Left colon (tissue), 2 donors: ENCODE measurements at regions not wholly inside any gene's neighbourhood (a gene's known extent, or its start where the extent isn't known, plus 50 kb on each side); places are given as distances from the start of the nearest gene placed in this dataset.

Source experiments
- ATAC-seq: fragments of 200-7000 bp; cut with Tn5 transposase; one replicate; pipeline ENCODE4 v1.9.1; 2020; ENCODE audit warnings: mild to moderate bottlenecking, moderate library complexity
- DNase-seq, 2 donors: peaks; one replicate each; pipeline ENCODE4 v3.0.0-alpha.2; 2020
- intact Hi-C, 2 donors: fragments of 100-400 bp; cut with DNase I in 1 of 2; cut with micrococcal nuclease in 1 of 2; formaldehyde crosslinking; loops; one replicate each; pipeline versions ENCODE4 v1.11.2 to v1.14.0; 2022; cut with DNase I, micrococcal nuclease
- donor health status: DM: no; HTN: no; CAD: no.
- donor health status: DM: yes; HTN: yes; CAD: no.

- ATAC-seq: no peak
- peak in 1 of 2 donors; percentile 5 for DNase-seq
- intact Hi-C loops: no loop called here
Measured at GRCh38 chr22:49019737-49020713, 807.6 kb downstream of the BRD1 start.

GRCh38 chr22:49018601-49019000, 809.1 kb downstream of the BRD1 start:
- intact Hi-C loops: no loop called here
- no peak for DNase-seq
- ATAC-seq: no peak

- no peak for DNase-seq
- no peak for ATAC-seq
- intact Hi-C loops: no loop called here
Measured at GRCh38 chr22:49017482-49018329, 810.0 kb downstream of the BRD1 start.

DNA sequence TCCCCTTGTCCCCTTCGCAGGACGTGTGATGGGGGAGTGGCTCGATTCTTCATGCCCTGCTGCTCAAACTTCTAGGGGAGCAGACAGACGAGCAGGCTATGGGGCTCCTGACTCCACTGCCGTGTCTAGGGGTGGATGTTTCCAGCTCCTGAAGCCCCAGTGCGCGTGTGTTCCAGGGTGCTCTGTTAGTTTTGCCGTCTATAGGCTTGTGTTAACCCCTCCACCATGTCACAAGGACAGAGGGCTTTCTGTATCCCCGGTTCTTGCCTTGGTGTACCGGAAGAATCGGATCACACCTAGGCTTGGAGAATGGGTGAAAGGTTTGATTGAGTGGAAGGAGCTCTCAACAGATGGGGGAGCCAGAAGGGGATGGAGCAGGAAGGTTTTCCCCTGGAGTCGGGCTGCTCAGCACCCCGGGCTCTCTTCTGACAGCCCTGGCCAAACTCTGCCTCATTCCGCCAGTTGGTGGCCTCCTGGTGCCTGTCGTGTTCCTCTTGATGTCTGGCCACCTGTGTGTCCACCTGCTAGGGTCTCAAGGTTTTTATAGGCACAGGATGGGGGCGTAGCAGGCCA, 810.7 kb downstream of the BRD1 start:
- intact Hi-C loops: no loop called here
- ATAC-seq (no peak), DNase-seq (no peak)

GRCh38 chr22:49015993-49016908, 811.4 kb downstream of the BRD1 start:
- ATAC-seq: no peak
- no peak for DNase-seq
- intact Hi-C loops: no loop called here

GRCh38 chr22:49015459-49015858, 812.2 kb downstream of the BRD1 start:
- intact Hi-C loops: no loop called here
- no peak for ATAC-seq
- DNase-seq: no peak

DNA sequence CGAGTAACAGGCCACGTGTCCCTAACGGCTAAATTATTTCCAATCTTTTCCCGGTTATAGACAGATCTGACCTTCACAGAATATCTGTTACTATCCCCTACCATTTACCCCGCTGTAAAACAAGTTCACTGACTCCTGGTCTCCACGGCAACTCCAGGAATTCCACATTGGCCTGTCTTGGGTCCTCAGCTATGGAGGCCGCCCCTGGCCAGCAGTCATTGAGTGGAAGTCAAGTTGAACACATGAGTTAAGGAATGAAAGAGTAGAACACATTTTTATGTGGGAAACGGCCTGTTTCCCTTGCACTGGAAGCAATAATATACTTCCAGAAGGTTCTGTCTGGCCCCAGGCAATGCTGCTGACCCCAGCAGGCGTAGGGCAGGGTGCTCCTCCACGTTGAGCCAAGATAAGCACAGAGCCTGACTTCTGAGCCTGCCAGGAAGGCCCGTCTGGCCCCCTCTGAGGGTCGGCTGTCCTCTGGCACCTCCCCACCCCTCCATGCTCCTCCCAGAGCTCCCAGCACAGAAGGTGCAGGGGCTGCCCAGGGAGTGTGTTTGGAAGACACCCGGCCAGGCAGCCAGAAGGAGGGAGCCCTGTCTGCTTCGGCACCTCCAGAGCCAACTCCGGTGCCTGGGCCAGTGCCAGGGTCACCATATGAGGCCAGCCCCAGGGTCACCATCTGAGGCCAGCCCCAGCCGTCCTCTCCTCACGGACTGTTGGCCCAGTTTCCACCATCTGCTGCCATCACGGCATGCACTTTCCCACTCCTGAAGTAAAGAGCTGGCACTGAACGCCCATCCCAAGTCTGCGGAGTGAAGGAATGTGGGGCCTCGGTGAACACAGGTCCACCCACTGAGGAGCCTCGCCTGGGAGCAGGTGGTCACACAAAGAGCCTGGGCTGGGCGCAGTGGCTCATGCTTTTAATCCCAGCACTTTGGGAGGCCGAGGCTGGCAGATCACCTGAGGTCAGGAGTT, 813.2 kb downstream of the BRD1 start:
- ATAC-seq (no peak), DNase-seq (no peak)
- intact Hi-C loops: no loop called here

DNA sequence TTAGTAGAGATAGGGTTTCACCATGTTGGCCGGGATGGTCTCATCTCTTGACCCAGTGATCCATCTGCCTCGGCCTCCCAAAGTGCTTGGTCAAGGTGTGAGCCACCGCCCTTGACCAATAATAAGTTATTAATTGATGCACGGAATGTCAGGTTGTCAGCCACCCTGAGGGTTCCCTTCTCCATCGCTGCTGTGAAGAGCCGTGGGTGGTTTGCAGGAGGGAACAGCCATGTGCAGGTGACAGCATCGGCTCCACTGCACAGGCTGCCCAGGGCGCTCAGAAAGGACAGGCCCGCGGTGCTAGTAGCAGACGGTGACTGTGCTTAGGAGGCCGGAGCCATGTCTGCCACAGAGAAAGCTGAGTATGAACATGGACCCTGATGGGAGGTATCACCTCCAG, 814.0 kb downstream of the BRD1 start:
- intact Hi-C loops: no loop called here
- ATAC-seq (no peak), DNase-seq (no peak)

DNA sequence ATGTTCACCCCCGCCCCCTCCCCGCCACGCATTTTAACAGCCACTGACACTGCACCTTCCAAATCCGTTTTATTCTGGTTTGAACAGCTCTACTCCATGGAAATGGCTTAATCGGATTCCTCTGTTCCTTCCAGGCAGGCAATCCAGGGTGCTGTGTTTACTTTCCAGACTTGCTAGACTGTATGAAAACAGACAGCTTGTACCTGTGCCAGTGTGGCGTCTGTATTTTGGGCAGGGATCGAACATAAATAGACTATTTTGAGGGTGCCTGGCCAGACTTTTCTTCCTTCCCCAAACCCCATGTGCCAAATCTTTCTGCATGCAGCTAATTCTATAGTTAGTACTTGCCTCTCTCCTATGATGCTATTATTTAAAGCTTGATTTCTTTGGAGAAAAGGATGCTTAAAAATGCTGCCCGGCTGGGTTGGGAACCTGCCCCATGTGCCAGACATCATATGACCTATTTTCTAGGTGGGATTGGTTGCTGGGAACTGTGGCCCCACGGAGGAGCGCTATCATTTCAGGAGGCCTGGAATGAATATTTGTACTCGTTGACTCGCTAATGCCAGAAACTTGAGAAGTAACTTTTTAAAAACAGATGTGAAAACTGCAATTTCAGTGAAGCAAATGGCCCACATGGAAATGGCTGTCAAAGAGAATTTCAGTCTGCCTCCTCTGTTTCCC, 814.8 kb downstream of the BRD1 start:
- no peak for DNase-seq
- ATAC-seq: no peak
- intact Hi-C loops: no loop called here

DNA sequence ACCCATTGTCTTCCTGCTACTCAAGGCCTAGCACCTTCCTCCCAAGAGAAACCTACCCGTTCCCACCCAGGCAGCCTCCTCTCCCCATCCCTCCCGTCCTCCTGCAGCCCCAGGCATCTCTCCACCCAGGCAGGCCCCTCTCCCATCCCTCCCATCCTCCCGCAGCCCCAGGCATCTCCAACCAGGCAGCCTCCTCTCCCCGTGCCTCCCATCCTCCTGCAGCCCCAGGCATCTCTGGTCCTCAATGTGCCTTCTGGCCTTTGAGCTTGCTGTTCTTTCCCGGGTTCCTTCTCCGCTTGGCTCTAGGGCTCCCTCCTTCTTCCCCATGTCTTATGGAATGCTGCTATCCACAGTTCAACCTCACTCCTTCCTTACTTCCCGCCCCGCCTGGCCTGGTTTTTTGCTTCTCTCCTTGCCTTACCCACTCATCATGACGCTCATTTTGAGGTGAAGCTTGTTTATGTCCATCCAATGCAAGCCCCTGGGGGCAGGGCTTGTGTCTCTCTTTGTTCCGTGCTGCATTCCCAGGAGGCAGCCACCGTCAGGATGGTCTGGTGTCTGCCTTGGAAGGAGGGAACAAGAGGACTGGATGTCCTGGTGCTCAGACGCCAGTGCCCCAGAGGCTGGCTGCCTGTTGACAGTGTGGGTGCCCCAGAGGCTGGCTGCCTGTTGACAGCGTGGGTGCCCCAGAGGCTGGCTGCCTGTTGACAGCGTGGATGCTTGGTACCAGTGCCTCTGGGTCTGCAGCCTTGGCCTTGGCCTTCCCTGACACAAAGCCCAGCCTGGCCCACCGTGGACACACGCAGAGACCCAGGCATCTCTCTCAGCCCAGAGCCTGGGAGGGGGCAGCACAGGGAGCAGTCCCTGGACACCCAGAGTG, 815.7 kb downstream of the BRD1 start:
- ATAC-seq (no peak), DNase-seq (no peak)
- intact Hi-C loops: no loop called here

GRCh38 chr22:49011379-49011768, 816.3 kb downstream of the BRD1 start:
- intact Hi-C loops: no loop called here
- ATAC-seq: no peak
- DNase-seq: no peak

- DNase-seq: no peak
- intact Hi-C loops: no loop called here
- ATAC-seq: no peak
Measured at GRCh38 chr22:49010901-49011300, 816.8 kb downstream of the BRD1 start.

DNA sequence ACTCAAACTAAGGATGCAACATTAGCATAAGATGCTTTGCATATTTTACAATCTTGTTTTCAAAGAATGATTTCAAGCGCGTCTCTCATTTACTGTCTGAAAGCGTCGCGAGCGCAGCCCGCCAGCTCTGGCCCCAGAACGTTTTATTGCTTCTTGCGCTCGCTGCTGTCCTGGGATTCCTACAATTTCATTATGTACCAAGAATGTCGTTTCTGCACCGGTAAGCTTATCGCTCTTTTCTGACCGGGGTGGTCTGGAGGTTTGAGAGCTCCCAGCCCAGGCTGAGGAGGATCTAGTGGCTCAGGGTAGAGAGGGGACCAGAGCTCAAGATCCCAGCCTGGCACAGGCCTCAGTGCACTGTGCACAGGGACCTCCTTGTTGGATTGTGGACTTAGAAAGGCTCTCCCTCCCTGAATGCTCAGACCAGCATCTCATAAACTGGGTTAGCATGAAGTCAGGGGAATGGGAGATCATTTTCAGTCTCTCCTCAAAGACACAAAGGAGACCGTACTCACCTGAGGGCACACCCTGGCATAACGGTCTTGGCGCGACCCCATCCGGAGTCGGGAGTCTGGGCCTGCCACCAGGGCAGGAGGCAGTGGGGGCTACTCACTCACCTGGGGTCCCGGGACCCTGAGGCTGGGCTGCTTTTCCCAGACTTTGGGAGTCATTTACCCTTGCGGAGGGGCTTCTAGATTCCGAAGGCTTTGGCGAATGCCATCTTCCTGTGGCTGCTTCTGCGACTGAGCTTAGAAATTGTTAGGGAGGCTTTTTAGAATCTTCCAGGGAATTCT, 817.4 kb downstream of the BRD1 start:
- ATAC-seq (no peak), DNase-seq (no peak)
- intact Hi-C loops: no loop called here

- intact Hi-C loops: no loop called here
- DNase-seq: no peak
- ATAC-seq: no peak
Measured at GRCh38 chr22:49009359-49010063, 818.2 kb downstream of the BRD1 start.
